Ectodermal cell (in vitro differentiated cells): ENCODE measurements at regions not wholly inside any gene's neighbourhood (a gene's known extent, or its start where the extent isn't known, plus 50 kb on each side); places are given as distances from the start of the nearest gene placed in this dataset.

ENCODE experiments used
- H3K27ac ChIP-seq: 2 replicates; pipeline ENCODE4 v1.7.0; 2013; ENCODE audit warnings: mild to moderate bottlenecking, low read depth, low read length; ENCODE audit not compliant: insufficient read depth, poor library complexity, severe bottlenecking
- H3K27me3 ChIP-seq: 2 replicates; pipeline ENCODE4 v1.7.0; 2013; ENCODE audit warnings: mild to moderate bottlenecking, low read length; ENCODE audit not compliant: insufficient read depth, control insufficient read depth, poor library complexity, severe bottlenecking
- H3K36me3 ChIP-seq: one replicate; pipeline ENCODE4 v1.7.0; 2013; ENCODE audit warnings: low read length; ENCODE audit not compliant: control insufficient read depth, insufficient read depth
- H3K4me1 ChIP-seq: one replicate; pipeline ENCODE4 v1.7.0; 2013; ENCODE audit warnings: low read length; ENCODE audit not compliant: control insufficient read depth, insufficient read depth
- H3K4me3 ChIP-seq: 2 replicates; pipeline ENCODE4 v1.7.0; 2013; ENCODE audit warnings: low read depth, low read length, control low read depth; ENCODE audit not compliant: insufficient read depth
- H3K9me3 ChIP-seq: 2 replicates; pipeline ENCODE4 v1.7.0; 2013; ENCODE audit warnings: mild to moderate bottlenecking, low read length, moderate library complexity; ENCODE audit not compliant: control insufficient read depth
- WGBS, 2 experiments: methylation state at CpG; one replicate each; pipeline ENCODE4 v1.1.7; 2013; ENCODE audit warnings: missing lambda C conversion rate in 2 of 2; 5-methylcytosine and 5-hydroxymethylcytosine counted together

GRCh38 chr3:8097690-8098089, 403.9 kb upstream of the LMCD1 start:
- WGBS, 2 experiments: 89 to 91% methylated on average over 3 of the region's 4 CpGs
- Histone ChIP-seq H3K27me3 (no peaks in the 10 kb centered on the region), H3K9me3 (no peaks in the 10 kb centered on the region), H3K4me3 (no peak overlapping the region), H3K27ac (no peak overlapping the region), H3K4me1 (no peaks in the 10 kb centered on the region), H3K36me3 (no peaks in the 10 kb centered on the region)

DNA sequence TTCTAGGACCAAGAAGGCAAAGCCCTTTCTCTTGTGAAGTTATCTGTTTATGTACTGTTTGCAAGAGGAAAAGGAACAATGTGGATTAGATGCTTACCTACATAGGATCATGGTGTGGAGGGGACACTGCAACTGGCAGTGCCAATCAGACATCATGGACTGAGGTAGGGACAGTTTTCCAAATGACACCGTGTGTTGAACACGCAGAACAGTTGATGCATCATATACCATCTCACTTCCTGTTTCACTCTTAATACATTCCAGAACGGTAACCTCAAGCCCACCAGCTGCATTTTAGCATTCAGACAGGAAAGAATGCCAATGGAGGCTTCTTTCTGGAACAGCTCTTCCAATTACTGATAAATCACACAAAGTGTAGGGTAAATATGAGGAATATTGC, 397.7 kb upstream of the LMCD1 start:
- WGBS, 2 experiments: 90 to 93% methylated on average over 3 of the region's 3 CpGs
- H3K27ac ChIP-seq: no peak overlapping the region
- no peaks in the 10 kb centered on the region for H3K9me3 ChIP-seq
- no peak overlapping the region for H3K4me3 ChIP-seq
- no peaks in the 10 kb centered on the region for H3K4me1 ChIP-seq
- H3K27me3 ChIP-seq: no peaks in the 10 kb centered on the region
- H3K36me3 ChIP-seq: no peaks in the 10 kb centered on the region

DNA sequence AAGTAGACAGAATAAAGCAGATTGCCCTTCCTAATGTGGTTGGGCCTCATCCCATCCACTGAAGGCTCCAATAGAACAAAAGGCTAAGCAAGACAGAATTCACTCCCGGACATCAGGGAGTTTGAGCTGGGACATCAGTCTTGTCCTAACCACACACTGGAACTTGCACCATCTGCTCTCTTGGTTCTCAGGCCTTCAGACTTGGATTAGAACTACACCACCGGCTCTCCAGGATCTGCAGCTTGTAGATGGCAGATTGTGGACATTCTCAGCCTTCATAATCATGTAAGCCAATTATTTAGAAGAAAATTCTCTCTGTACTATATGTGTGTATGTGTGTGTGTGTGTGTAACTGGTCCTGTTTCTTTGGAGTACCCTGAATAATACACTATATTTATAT, 394.7 kb upstream of the LMCD1 start:
- Histone ChIP-seq H3K36me3 (no peaks in the 10 kb centered on the region), H3K27ac (no peak overlapping the region), H3K4me3 (no peak overlapping the region), H3K9me3 (no peaks in the 10 kb centered on the region), H3K4me1 (peaks cover 2% of the 10 kb centered on the region), H3K27me3 (no peaks in the 10 kb centered on the region)
- 97 to 99% methylated on average over 2 of the region's 2 CpGs for WGBS, 2 experiments

DNA sequence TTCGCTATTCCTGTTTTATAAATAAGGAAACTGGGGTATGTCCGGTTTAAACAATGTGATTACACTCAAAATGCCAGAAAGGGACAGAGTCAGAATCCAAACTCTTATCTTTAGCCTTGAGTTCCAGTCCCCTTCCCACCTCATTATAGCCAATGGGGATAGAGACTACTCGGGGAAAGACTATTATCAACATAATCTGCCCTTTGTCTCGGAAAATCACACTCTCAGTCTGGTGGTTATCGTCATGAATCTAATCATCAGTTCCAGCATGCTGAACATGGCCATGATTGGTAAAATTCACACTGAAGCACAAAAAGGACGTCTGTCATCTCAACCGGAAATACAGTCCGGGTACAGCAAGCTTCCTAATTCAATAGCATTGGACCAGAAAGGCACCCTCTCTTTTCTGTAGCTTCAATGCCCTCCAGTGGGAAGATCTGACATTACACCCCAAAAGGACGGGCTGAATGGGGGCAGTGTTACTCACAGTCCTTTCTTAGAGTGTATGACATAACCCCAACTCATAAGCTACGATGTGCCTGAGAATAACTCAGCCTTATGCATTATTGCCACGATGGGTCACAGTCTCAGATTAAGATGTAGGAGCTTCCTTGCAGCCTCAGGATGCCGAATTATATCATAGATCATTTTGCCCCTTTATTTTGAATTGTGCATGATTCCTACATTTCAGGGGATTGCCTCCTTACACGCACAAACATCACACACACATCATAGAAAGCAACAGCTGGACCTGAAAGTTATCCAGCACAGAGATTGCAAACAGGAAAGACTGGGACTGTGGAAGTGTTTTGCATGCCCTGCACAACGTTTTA, 390.4 kb upstream of the LMCD1 start:
- H3K36me3 ChIP-seq: no peaks in the 10 kb centered on the region
- H3K4me1 ChIP-seq: peaks cover 2% of the 10 kb centered on the region
- no peaks in the 10 kb centered on the region for H3K27me3 ChIP-seq
- H3K4me3 ChIP-seq: no peak overlapping the region
- no peak overlapping the region for H3K27ac ChIP-seq
- WGBS, 2 experiments: 51 to 54% methylated on average over 13 to 14 of the region's 14 CpGs
- no peaks in the 10 kb centered on the region for H3K9me3 ChIP-seq

- Histone ChIP-seq H3K4me1 (peaks cover 2% of the 10 kb centered on the region), H3K4me3 (no peak overlapping the region), H3K27me3 (no peaks in the 10 kb centered on the region), H3K9me3 (no peaks in the 10 kb centered on the region), H3K27ac (no peak overlapping the region), H3K36me3 (no peaks in the 10 kb centered on the region)
- 63 to 67% methylated on average over 7 of the region's 7 CpGs for WGBS, 2 experiments
Measured at GRCh38 chr3:8112587-8112986, 389.0 kb upstream of the LMCD1 start.

GRCh38 chr3:8113626-8114025, 388.0 kb upstream of the LMCD1 start:
- H3K9me3 ChIP-seq: no peaks in the 10 kb centered on the region
- H3K4me1 ChIP-seq: peaks cover 2% of the 10 kb centered on the region
- H3K36me3 ChIP-seq: no peaks in the 10 kb centered on the region
- WGBS, 2 experiments: 67 to 79% methylated on average over 6 of the region's 6 CpGs
- H3K4me3 ChIP-seq: no peak overlapping the region
- H3K27ac ChIP-seq: no peak overlapping the region
- H3K27me3 ChIP-seq: no peaks in the 10 kb centered on the region

GRCh38 chr3:8128686-8129085, 372.9 kb upstream of the LMCD1 start:
- Histone ChIP-seq H3K9me3 (no peaks in the 10 kb centered on the region), H3K27ac (no peak overlapping the region), H3K36me3 (no peaks in the 10 kb centered on the region), H3K27me3 (no peaks in the 10 kb centered on the region), H3K4me1 (no peaks in the 10 kb centered on the region), H3K4me3 (no peak overlapping the region)
- WGBS, 2 experiments: 88 to 91% methylated on average over 1 of the region's 2 CpGs

GRCh38 chr3:8136553-8136952, 365.1 kb upstream of the LMCD1 start:
- no peaks in the 10 kb centered on the region for H3K9me3 ChIP-seq
- WGBS, 2 experiments: 91% methylated on average over 3 of the region's 3 CpGs
- H3K36me3 ChIP-seq: no peaks in the 10 kb centered on the region

DNA sequence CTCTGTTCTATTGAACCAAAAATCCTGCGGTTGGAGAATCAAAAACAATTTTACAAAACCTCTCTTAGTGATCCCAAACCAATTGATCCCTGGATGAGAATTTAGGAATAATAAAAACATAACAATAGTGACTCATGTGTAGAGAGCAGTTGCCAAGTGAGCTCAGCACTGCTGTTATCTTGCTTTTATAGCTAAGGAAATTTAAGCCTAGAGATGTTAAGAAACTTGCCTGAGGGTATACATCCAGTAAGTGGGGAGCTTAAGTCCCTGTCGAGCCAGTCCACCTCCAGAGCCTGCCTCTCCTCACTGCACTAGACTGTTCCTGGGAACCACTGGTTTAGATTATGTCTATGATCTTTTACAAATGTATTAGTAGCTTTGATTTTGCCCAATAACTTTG, 358.4 kb upstream of the LMCD1 start:
- Histone ChIP-seq H3K9me3 (peaks cover 2% of the 10 kb centered on the region), H3K27me3 (no peaks in the 10 kb centered on the region), H3K4me1 (no peaks in the 10 kb centered on the region), H3K27ac (no peak overlapping the region), H3K36me3 (no peaks in the 10 kb centered on the region), H3K4me3 (no peak overlapping the region)
- 85 to 98% methylated on average over 1 to 2 of the region's 2 CpGs for whole genome bisulfite sequencing, 2 experiments

More at GRCh38 chr3:8136553-8136952, 365.1 kb upstream of the LMCD1 start:
- Histone ChIP-seq H3K4me3 (no peak overlapping the region), H3K4me1 (no peaks in the 10 kb centered on the region), H3K27me3 (no peaks in the 10 kb centered on the region), H3K27ac (no peak overlapping the region)

GRCh38 chr3:8145661-8146060, 356.0 kb upstream of the LMCD1 start:
- no peaks in the 10 kb centered on the region for H3K36me3 ChIP-seq
- WGBS, 2 experiments: 53 to 73% methylated on average over 1 to 2 of the region's 2 CpGs
- H3K27me3 ChIP-seq: no peaks in the 10 kb centered on the region
- peaks cover 2% of the 10 kb centered on the region for H3K9me3 ChIP-seq
- H3K4me3 ChIP-seq: no peak overlapping the region
- no peaks in the 10 kb centered on the region for H3K4me1 ChIP-seq
- no peak overlapping the region for H3K27ac ChIP-seq
